KBM-7 (cell line): ENCODE measurements at regions not wholly inside any gene's neighbourhood (a gene's known extent, or its start where the extent isn't known, plus 50 kb on each side); places are given as distances from the start of the nearest gene placed in this dataset.

Source experiments
- DNase-seq: peaks from one replicate; pipeline ENCODE4 v3.0.0-alpha.2; 2015
- in situ Hi-C: fragments of 300-500 bp; cut with MboI; formaldehyde crosslinking; loops from 2 replicates; pipeline ENCODE4 v1.14.3; 2020; ENCODE audit warnings: low sequenced_read_pairs, low pct_unique_long_range_greater_than_20kb, mixed read lengths

DNA sequence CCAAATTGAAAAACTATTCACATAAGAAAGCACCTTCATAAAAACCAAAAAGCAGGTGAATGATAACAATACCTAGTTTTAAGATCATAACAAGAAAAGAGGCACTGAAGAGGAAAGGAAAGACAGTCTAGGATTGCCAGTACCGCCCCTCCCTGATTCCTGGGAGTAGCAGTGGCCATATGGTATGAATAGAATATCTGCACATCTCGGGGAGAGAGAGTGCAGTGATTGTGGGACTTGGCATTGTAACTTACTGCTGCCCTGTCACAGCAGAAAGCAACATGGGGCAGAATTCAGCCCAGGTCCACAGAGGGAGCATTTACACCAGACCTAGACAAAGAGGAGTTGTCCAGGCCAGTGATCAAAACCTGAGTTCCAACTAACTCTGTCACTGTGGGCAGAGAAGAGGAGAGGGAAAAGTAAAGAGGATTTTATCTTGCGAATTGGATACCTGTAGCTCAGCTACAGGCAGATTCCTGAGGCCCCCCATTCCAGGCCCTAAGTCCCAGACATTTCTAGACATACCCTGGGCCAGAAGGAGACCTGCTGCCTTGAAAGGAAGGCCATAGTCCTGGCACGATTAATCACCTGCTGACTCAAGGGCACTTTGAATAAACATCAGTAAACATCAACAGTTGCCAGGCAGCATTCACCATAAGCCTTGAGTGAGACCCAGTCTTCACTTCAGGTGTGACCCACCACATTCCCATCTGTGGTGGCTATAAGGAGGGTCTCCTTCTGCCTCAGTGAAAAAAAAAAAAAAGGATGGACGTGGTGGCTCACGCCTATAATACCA, 397.5 kb downstream of the TGFB2 start:
- in situ Hi-C loops: no loop called here
- DNase-seq: no peak

DNA sequence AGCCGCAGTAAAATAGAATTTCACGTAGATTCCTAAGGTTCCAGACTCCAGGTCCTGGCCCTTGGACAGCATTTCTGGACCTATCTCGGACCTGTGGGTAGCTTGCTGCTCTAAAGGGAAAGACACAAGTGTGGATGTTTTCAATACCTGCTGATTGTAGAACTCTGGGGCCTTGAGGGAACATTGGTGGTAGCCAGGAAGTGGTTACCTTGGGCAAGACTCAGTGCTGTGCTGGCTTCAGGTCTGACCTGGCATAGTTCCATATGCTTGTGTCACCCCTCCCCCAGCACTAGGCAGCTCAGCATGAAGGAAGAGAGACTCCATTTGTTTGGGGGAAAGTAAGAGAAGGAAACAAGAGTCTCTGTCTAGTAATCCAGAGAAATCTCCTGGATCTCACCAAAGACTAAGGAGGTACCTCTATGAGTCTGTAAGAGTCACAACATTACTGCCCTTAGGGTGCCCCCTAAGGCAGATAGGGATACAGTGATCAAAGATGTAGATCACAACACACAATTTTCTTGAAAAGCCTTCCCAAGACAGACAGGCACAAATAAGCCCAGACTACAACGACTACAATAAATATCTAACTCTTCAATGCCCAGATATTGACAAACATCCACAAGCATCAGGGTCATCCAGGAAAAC, 398.8 kb downstream of the TGFB2 start:
- in situ Hi-C loops: no loop called here
- no peak for DNase-seq

DNA sequence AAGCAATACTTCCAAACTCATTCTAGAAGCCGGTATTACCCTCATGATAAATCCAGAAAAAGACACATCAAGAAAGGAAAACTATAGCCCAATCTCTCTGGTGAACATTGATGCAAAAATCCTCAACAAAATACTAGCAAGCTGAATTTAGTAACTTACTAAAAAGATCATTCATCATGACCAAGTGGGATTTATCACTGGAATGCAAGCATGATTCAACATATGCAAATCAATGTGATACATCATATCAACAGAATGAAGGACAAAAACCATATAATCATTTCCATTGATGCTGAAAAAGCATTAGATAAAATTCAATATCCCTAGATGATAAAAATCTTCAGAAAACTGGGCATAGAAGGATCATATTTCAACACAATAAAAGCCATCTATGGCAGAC, 402.9 kb downstream of the TGFB2 start:
- no peak for DNase-seq
- in situ Hi-C loops: no loop called here

DNA sequence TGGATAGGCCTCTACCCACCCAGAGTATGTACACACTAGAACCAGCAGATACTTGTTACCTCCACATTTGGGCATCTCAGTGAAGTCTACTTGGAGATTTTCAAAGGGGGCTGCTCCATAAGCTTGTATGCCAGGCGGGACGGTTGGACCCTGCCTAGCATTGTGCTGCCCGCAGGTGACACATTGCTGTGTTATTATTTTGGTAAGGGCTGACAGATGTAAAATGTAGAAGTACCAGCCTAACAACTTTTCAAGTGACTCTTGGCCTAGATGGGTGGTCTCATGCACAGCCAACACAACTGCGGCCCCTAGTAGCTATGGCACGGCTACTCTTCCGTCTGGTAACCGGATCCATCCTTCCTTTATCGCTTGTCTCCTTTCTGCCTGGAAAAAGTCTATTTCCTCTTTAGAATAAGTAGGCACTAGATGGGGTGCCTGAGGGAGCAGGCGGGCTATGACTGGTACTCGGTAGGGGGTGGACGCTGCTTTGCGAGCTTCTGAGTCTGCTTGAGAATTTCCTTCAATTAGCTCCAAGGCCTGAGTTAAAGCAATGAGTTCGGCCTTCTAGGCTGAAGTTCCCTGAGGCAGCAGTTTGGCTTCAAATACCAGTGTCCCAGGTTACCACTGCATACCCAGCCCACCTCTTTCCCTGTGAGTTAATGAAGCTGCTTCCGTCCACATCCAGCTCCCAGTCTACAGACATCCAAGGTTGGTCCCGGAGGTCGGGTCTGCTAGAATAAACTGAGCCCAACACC, 405.3 kb downstream of the TGFB2 start:
- in situ Hi-C loops: no loop called here
- no peak for DNase-seq

GRCh38 chr1:218751208-218751948, 406.2 kb downstream of the TGFB2 start:
- in situ Hi-C loops: no loop called here
- DNase-seq: no peak

DNA sequence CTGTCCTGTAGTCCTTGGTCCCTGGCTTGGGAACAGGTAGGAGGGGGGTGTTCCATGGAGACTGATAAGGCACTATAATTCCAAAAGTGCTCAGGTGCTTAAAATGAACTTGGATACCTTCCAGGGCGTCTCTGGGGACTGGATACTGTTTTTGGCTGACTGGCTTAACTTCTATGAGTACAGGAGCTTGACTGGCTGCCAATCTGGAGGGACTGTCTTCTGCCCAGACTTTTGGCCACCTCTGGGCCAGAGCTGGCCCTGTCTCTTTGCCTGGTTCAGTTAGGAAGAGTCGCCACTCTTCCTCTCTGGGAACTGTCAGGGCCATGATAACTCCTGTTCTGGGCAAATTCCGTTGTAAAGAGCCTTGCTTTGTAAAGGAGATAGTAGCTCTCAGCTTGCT, 407.0 kb downstream of the TGFB2 start:
- no peak for DNase-seq
- in situ Hi-C loops: no loop called here

- no peak for DNase-seq
- in situ Hi-C loops: no loop called here
Measured at GRCh38 chr1:218754477-218754876, 409.3 kb downstream of the TGFB2 start.

DNA sequence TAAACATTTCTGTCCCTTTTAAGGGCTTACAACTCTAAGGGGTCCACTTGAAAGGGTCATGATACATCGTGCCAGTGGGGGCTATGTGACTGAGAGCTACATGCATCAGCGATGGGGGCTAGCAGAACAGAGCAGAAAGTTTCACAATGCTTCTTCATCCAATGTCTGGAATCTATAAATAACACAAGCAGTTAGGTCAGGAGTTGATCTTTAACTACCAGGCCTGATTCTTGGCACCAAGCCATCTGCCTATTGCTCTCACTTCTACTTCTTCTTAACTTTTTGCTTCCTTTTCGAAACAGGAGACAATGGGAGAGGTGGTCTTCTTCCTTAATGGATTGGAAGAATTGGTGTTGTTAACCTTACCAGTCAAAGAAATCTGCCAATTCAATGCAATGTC, 410.0 kb downstream of the TGFB2 start:
- in situ Hi-C loops: no loop called here
- peak; percentile 2 for DNase-seq

DNA sequence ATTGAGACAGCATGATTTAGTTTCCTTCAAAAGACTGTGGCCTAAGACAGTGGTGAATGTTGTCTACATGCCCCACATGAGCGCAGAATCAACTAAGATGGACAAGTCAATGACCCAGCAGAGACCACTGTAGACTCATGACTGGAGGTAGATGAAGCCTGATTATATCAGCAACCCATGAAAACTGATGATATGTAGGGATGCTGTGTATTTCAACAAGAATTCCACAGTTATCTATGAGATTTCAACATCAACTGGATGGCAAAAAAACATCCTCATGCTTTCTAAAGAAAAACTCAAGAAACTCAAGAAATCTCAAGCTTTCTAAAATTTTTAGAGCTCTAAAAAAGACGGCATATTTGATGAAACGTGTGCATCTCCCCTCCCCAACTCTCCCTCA, 413.9 kb upstream of the LYPLAL1 start:
- no peak for DNase-seq
- in situ Hi-C loops: no loop called here

DNA sequence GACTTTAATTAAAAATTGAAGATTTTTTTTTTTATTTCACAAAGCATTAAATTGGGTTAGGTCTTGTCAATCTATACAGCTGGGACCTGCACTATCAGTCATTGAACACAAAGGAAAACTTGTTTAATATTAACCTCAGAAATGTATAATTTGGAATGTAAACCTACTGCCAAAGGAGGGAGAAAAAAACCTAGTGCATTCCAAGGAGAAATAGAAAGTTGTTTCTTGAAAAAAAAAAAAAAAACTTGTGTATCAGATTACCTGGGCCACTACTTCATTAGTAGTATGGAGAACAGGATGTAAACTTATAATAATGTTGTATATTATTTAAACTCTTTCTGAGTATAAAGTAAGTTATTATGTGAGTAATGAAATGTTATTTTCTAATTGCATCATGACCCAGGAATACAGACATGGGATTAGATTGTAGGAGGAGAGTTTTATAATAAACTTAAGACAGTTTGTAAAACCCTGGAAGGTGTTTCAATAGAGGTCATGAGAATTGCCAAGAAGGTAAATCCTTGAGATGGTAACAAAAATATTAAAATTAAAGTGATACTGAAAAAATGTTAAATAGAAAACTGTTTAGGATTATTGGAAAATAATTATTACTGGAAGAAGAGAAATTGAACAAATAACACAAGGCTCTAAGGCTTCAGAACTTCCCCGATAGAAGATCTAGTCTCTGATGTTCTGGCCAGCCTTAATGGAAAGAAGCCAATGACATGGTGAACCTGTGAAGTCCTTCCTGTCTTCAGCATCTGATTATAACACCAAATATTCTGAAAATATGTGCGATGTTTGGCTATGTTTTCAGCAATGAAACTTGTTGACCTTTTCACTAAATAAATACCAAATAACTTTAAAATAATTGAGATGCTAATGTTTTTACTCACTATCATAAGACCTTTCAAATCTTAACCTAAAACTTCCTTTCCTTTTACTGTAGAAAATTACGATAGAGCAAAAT, 412.8 kb upstream of the LYPLAL1 start:
- in situ Hi-C loops: no loop called here
- DNase-seq: no peak

GRCh38 chr1:218763538-218763937, 410.1 kb upstream of the LYPLAL1 start:
- no peak for DNase-seq
- in situ Hi-C loops: no loop called here

DNA sequence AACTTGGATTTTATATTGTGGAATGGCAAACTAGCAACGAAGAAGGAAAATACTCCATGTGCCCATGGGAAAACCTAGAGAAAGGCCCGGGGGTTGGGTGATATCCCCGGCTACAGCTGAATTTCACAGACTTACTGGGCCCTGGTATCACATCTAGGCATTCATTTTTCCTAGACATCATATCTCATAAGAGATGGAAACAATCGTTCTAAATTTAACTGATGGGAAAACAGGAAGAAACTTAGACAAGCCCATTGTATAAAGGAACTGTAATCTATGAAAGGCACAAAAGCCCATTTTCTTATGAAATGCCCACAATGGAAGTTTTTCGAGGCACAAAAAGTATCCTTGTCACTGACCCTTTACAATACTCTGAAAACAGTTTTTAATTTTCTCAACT, 407.9 kb upstream of the LYPLAL1 start:
- no peak for DNase-seq
- in situ Hi-C loops: no loop called here

- no peak for DNase-seq
- in situ Hi-C loops: no loop called here
Measured at GRCh38 chr1:218771931-218772330, 401.7 kb upstream of the LYPLAL1 start.

DNA sequence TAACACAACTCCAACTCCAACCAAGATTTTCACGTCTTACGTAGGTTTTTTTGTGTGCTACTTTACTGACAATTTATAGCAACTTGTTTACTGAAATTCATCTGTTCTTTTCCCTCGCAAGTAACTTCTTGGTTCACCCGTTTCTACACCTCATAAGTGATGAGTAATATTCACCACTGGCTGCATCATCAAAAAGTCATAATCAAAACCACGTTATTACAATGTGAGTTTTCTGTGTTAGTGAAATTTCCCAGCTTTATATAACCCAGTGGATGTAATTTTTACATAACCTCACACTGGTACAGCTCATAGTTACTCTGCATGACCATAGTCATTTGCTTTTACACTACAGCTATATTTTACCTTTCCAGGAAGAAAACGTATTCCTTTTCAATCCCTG, 401.1 kb upstream of the LYPLAL1 start:
- in situ Hi-C loops: no loop called here
- no peak for DNase-seq

DNA sequence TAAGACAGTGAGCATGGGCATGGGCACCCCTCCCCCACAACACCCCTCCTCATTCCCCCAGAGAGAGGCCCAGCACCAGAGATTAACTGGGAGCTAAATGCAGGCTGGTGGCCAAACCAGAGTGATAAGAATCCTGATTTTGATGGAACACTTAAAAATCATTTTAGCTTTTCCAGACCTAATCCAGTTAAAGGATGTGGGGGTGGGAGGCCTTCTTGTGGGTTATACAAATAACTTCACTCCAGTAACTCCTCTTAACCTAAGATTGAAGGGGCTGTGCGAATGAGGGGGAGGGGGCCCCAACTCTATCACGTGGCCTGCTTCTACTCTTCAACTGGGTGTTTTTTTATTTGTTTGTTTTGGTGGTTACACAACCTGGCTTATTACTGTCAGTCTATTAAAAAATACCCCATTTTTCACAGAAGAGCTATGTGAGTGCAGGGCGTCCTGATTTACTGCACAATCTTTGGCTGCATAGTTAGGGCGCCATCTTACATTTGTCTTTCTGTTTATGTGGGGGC, 398.1 kb upstream of the LYPLAL1 start:
- no peak for DNase-seq
- in situ Hi-C loops: no loop called here

DNA sequence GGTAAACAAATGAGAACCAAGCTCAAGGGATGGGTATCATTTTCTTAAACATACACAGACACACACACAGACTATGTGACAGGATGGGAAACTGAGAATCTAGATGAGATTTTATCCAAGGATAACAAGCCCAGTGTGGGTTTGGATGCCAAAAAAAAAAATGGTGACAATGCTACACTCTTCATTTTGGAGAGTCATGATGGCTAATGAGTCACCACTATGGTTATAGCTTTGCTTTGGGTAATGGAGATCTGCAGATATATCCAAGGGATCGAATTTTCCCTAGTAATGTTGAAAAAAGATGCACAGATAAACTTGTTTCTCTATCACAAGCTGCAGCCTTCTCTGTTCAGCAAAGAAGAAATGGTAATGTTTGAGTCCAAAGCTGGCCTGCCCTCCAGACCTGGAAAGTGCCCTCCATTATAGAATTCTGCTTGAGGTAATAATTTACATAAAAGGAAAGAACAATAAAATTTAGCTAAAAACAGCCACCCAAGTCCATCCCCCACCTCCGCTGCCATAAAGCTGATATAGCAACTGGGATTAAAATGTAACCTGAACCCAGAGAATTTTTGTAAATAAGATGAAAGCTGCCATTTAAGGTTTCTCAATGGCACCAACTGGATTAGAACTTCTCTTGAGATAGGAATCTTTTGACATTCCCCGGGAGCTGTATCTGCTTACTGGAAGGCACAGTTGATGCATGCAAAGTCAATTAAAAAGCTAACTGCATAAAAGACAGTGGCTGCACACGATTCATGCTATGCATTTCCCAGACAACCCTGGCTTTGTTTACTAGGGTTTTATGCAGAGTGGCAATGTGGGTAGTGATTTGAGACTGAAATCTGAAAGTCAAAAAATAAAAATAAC, 395.2 kb upstream of the LYPLAL1 start:
- in situ Hi-C loops: no loop called here
- DNase-seq: no peak

DNA sequence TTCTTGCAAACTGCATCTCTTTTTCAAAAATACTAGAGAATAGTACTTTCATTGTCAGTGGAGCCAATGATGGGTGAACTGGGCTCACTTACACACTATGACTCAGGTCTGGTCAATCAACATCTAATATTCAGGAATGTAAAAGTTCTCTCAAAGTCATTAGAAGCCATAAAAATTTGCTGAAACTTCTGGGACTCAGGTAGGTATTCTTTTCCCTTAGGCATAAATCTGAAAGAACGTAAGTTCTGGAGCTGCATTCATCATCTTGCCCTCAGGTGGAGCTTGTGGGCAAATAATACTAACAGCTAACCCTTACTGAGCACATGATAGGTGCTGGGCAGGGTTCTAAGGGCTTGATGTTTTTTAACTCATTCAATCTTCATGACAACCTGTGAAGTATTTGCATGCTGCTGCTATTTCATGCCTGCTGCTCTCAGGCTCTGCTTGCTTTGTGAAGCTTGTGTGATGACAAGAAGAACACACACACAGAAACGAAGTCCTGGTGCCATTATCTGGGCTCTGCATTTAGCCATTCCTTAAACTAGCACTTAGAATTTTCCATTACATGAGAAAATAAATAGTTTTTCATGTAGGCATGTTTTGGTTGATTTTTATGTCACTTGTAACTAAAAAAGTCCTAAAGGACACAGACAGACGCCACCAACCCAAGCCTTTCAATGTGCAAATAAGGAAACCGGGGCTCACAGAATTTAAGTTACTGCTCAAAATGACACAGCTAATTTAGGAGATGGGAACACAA, 394.2 kb upstream of the LYPLAL1 start:
- DNase-seq: no peak
- in situ Hi-C loops: no loop called here
